OCI-LY1 (cell line): ENCODE measurements at regions not wholly inside any gene's neighbourhood (a gene's known extent, or its start where the extent isn't known, plus 50 kb on each side); places are given as distances from the start of the nearest gene placed in this dataset.

Experiments
- H2AFZ ChIP-seq: fragments of 200-600 bp; sonication (generic), shearing (Covaris generic); 2 replicates; pipeline ENCODE4 v1.6.0; 2014; ENCODE audit warnings: antibody characterized with exemption, mild to moderate bottlenecking, low read length
- H3F3A ChIP-seq: fragments of 200-600 bp; sonication (generic), shearing (Covaris generic); 2 replicates; pipeline ENCODE4 v1.6.0; 2014; ENCODE audit warnings: mild to moderate bottlenecking, antibody characterized with exemption, low read length, moderate library complexity; ENCODE audit not compliant: insufficient read depth
- H3K27ac ChIP-seq: fragments of 200-600 bp; sonication (generic); 2 replicates; pipeline ENCODE4 v1.5.1; 2014; ENCODE audit warnings: low read length, mixed run types, mild to moderate bottlenecking, low read depth; ENCODE audit not compliant: poor library complexity, severe bottlenecking
- H3K27me3 ChIP-seq: fragments of 200-600 bp; sonication (generic); 2 replicates; pipeline ENCODE4 v1.6.0; 2014; ENCODE audit warnings: antibody characterized with exemption, mild to moderate bottlenecking, low read length, moderate library complexity; ENCODE audit not compliant: insufficient read depth
- H3K36me3 ChIP-seq: fragments of 200-600 bp; sonication (generic); 2 replicates; pipeline ENCODE4 v1.6.1; 2014; ENCODE audit warnings: mild to moderate bottlenecking, antibody characterized with exemption, low read length, moderate library complexity, mixed read lengths; ENCODE audit not compliant: insufficient read depth
- H3K4me1 ChIP-seq: fragments of 200-600 bp; sonication (generic); 2 replicates; pipeline ENCODE4 v1.5.1; 2014; ENCODE audit warnings: mild to moderate bottlenecking, low read length, moderate library complexity; ENCODE audit not compliant: insufficient read depth, severe bottlenecking
- H3K4me2 ChIP-seq: fragments of 200-600 bp; sonication (generic), shearing (Covaris generic); 2 replicates; pipeline ENCODE4 v1.6.1; 2014; ENCODE audit warnings: low read length
- H3K4me3 ChIP-seq: fragments of 200-600 bp; sonication (generic); 2 replicates; pipeline ENCODE4 v1.5.1; 2014; ENCODE audit warnings: low read length, low read depth, mild to moderate bottlenecking, mixed read lengths; ENCODE audit not compliant: poor library complexity, severe bottlenecking
- H3K79me2 ChIP-seq: fragments of 200-600 bp; shearing (Covaris generic); 2 replicates; pipeline ENCODE4 v1.6.1; 2016; ENCODE audit warnings: mixed run types, low read length, mixed read lengths; ENCODE audit not compliant: insufficient read depth
- H3K9ac ChIP-seq: fragments of 200-600 bp; sonication (generic), shearing (Covaris generic); 2 replicates; pipeline ENCODE4 v1.6.1; 2014; ENCODE audit warnings: mild to moderate bottlenecking, low read length, mixed read lengths
- H3K9me2 ChIP-seq: fragments of 200-600 bp; sonication (generic), shearing (Covaris generic); 2 replicates; pipeline ENCODE4 v1.6.1; 2014; ENCODE audit warnings: low read depth, mild to moderate bottlenecking, low read length, mixed read lengths
- H3K9me3 ChIP-seq: fragments of 200-600 bp; shearing (Covaris generic); 2 replicates; pipeline ENCODE4 v1.6.1; 2014; ENCODE audit warnings: low read length, mixed read lengths
- H4K20me1 ChIP-seq: fragments of 200-600 bp; sonication (generic), shearing (Covaris generic); 2 replicates; pipeline ENCODE4 v1.6.0; 2016; ENCODE audit warnings: mild to moderate bottlenecking, low read length; ENCODE audit not compliant: insufficient read depth
- CTCF ChIP-seq: fragments of 200-600 bp; sonication (generic), shearing (Covaris generic); IDR thresholded peaks from 2 replicates; pipeline ENCODE4 v1.5.1; 2017; ENCODE audit warnings: mild to moderate bottlenecking, antibody characterized with exemption, low read length, moderate library complexity, mixed read lengths
- EZH2 ChIP-seq: fragments of 200-600 bp; sonication (generic), shearing (Covaris generic); IDR thresholded peaks from 2 replicates; pipeline ENCODE4 v1.8.0; 2017; ENCODE audit warnings: borderline replicate concordance, mixed run types, mild to moderate bottlenecking, antibody characterized with exemption, low read length, moderate library complexity, mixed read lengths

- Histone ChIP-seq H3K9me3 (no peaks in the 10 kb centered on the region), H3K36me3 (no peaks in the 10 kb centered on the region)
These were observed 442.7 kb upstream of the CDH8 start for GRCh38 chr16:62478903-62479458.

GRCh38 chr16:62477796-62478195 is 441.6 kb upstream of the CDH8 start:
- H2AFZ ChIP-seq, result no peak overlapping the region
- no peak overlapping the region for H3K27ac ChIP-seq
- H3K27me3 ChIP-seq, result no peaks in the 10 kb centered on the region
- H4K20me1 ChIP-seq, result no peaks in the 10 kb centered on the region
- no peaks in the 10 kb centered on the region for H3K36me3 ChIP-seq
- H3K4me3 ChIP-seq, result no peak overlapping the region
- TF ChIP-seq EZH2 (no peak), CTCF (no peak)
- no peak overlapping the region for H3K9ac ChIP-seq
- no peaks in the 10 kb centered on the region for H3K4me1 ChIP-seq
- no peaks in the 10 kb centered on the region for H3F3A ChIP-seq
- no peaks in the 10 kb centered on the region for H3K9me3 ChIP-seq
- no peaks in the 10 kb centered on the region for H3K79me2 ChIP-seq
- H3K9me2 ChIP-seq, result no peaks in the 10 kb centered on the region
- H3K4me2 ChIP-seq, result no peak overlapping the region

More at GRCh38 chr16:62478903-62479458, 442.7 kb upstream of the CDH8 start:
- TF ChIP-seq CTCF, result no peak
- H3F3A ChIP-seq, result no peaks in the 10 kb centered on the region
- no peak overlapping the region for H3K9ac ChIP-seq
- H4K20me1 ChIP-seq, result no peaks in the 10 kb centered on the region
- no peaks in the 10 kb centered on the region for H3K27me3 ChIP-seq
- no peak overlapping the region for H2AFZ ChIP-seq
- H3K4me1 ChIP-seq, result no peaks in the 10 kb centered on the region
- no peak overlapping the region for H3K4me2 ChIP-seq
- no peak overlapping the region for H3K4me3 ChIP-seq
- no peak overlapping the region for H3K27ac ChIP-seq
- H3K79me2 ChIP-seq, result no peaks in the 10 kb centered on the region
- no peaks in the 10 kb centered on the region for H3K9me2 ChIP-seq

GRCh38 chr16:62475573-62475972 is 439.3 kb upstream of the CDH8 start:
- Histone ChIP-seq H3K4me3 (no peak overlapping the region), H3K9ac (no peak overlapping the region), H2AFZ (no peak overlapping the region), H3K4me2 (no peak overlapping the region), H4K20me1 (no peaks in the 10 kb centered on the region), H3K27ac (no peak overlapping the region), H3K36me3 (no peaks in the 10 kb centered on the region), H3K4me1 (no peaks in the 10 kb centered on the region), H3K79me2 (no peaks in the 10 kb centered on the region), H3K9me2 (no peaks in the 10 kb centered on the region), H3F3A (no peaks in the 10 kb centered on the region), H3K27me3 (no peaks in the 10 kb centered on the region), H3K9me3 (no peaks in the 10 kb centered on the region)
- TF ChIP-seq EZH2, result no peak
- TF ChIP-seq CTCF, result no peak
